Activated CD4-positive, alpha-beta T cell treated with anti-CD3 and anti-CD28 coated beads for 36 hours (primary cell): ENCODE measurements at regions not wholly inside any gene's neighbourhood (a gene's known extent, or its start where the extent isn't known, plus 50 kb on each side); places are given as distances from the start of the nearest gene placed in this dataset.
A peak's percentile ranks its signal among the peaks of the same experiment; 100 is the strongest.

ENCODE experiments used
- ATAC-seq: fragments of 200-7000 bp; cut with Tn5 transposase; one replicate; pipeline ENCODE4 v1.10.0; 2021; ENCODE audit warnings: mild to moderate bottlenecking, moderate library complexity
- CTCF ChIA-PET: fragments of 350-600 bp; sonication (Branson Sonifier 250); formaldehyde crosslinking; loops from one replicate; lab custom pipeline; 2021; ENCODE audit warnings: antibody characterized with exemption; lab: Charles Lee
- POLR2A ChIA-PET: fragments of 350-600 bp; sonication (Branson Sonifier 250); formaldehyde crosslinking; loops from one replicate; lab custom pipeline; 2021; ENCODE audit warnings: antibody characterized with exemption, inconsistent platforms; lab: Charles Lee
- DNase-seq: peaks from one replicate; pipeline ENCODE4 v3.0.0-alpha.2; 2020
- H3K27ac Mint-ChIP-seq: one replicate; pipeline ENCODE4 v1.8.0; 2021; ENCODE audit warnings: mixed read lengths
- H3K27me3 Mint-ChIP-seq: one replicate; pipeline ENCODE4 v1.8.0; 2021; ENCODE audit warnings: mixed read lengths
- H3K36me3 Mint-ChIP-seq: one replicate; pipeline ENCODE4 v1.8.0; 2021; ENCODE audit warnings: low read depth, mixed read lengths
- H3K4me1 Mint-ChIP-seq: one replicate; pipeline ENCODE4 v1.8.0; 2021; ENCODE audit warnings: mixed read lengths
- H3K4me3 Mint-ChIP-seq: one replicate; pipeline ENCODE4 v1.8.0; 2021; ENCODE audit warnings: mild to moderate bottlenecking, moderate library complexity, mixed read lengths
- H3K9me3 Mint-ChIP-seq: one replicate; pipeline ENCODE4 v1.8.0; 2021; ENCODE audit warnings: low read depth, mixed read lengths
- intact Hi-C, 2 experiments: fragments of 100-400 bp; cut with DNase I in 1 of 2; cut with micrococcal nuclease in 1 of 2; formaldehyde crosslinking; loops; one replicate each; pipeline versions ENCODE4 v1.14.2 to v1.15.1; 2022 to 2024; cut with DNase I, micrococcal nuclease

GRCh38 chr12:89239534-89239933, 112.8 kb downstream of the DUSP6 start:
- Mint-ChIP-seq H3K4me3 (no peak overlapping the region), H3K27ac (no peak overlapping the region), H3K36me3 (peaks cover 7% of the 10 kb centered on the region), H3K27me3 (no peaks in the 10 kb centered on the region), H3K9me3 (peaks cover 17% of the 10 kb centered on the region), H3K4me1 (peaks cover 65% of the 10 kb centered on the region)
- ATAC-seq (no peak), DNase-seq (no peak)
- ChIA-PET POLR2A (no interaction called here), CTCF (no interaction called here)
- intact Hi-C loops, result no loop called here

GRCh38 chr12:89238593-89238992, 113.7 kb downstream of the DUSP6 start:
- Mint-ChIP-seq H3K4me3 (no peak overlapping the region), H3K36me3 (peaks cover 10% of the 10 kb centered on the region), H3K27me3 (no peaks in the 10 kb centered on the region), H3K27ac (no peak overlapping the region), H3K9me3 (peaks cover 16% of the 10 kb centered on the region), H3K4me1 (peaks cover 60% of the 10 kb centered on the region)
- POLR2A ChIA-PET, result no interaction called here
- intact Hi-C loops, result no loop called here
- DNase-seq, result no peak
- CTCF ChIA-PET, result interaction anchor here (1.5 to 1.7 kb wide), 2 partner anchors 10 to 13 kb away, joined by 5 read pairs; no protein-coding TSS in a partner anchor
- no peak for ATAC-seq

- Mint-ChIP-seq H3K4me1 (peaks cover 56% of the 10 kb centered on the region), H3K9me3 (peaks cover 16% of the 10 kb centered on the region), H3K36me3 (peaks cover 10% of the 10 kb centered on the region), H3K27ac (no peak overlapping the region), H3K4me3 (no peak overlapping the region), H3K27me3 (no peaks in the 10 kb centered on the region)
- DNase-seq (no peak), ATAC-seq (no peak)
- intact Hi-C loops, result no loop called here
- CTCF ChIA-PET, result interaction anchor here (0.9 to 1.7 kb wide), 3 partner anchors 9 to 44 kb away, joined by 3 to 5 read pairs (median 5); no protein-coding TSS in a partner anchor
- POLR2A ChIA-PET, result no interaction called here
Observed at GRCh38 chr12:89237763-89238162, 114.5 kb downstream of the DUSP6 start.

GRCh38 chr12:89236748-89237383, 115.4 kb downstream of the DUSP6 start:
- ChIA-PET CTCF (interaction anchor here (0.7 to 1.7 kb wide), 2 partner anchors 8 to 42 kb away, joined by 3 to 5 read pairs; no protein-coding TSS in a partner anchor), POLR2A (interaction anchor here (0.5 to 0.7 kb wide), 2 partner anchors 11 to 44 kb away, joined by 3 to 4 read pairs; no protein-coding TSS in a partner anchor)
- Mint-ChIP-seq H3K36me3 (peaks cover 10% of the 10 kb centered on the region), H3K27me3 (no peaks in the 10 kb centered on the region), H3K4me1 (peaks cover 60% of the 10 kb centered on the region), H3K27ac (peak overlapping the region; percentile 0), H3K4me3 (no peak overlapping the region), H3K9me3 (peaks cover 16% of the 10 kb centered on the region)
- intact Hi-C loops, result no loop called here
- no peak for DNase-seq
- no peak for ATAC-seq

- Mint-ChIP-seq H3K4me1 (peaks cover 66% of the 10 kb centered on the region), H3K27ac (peak overlapping the region; percentile 86)
Observed at GRCh38 chr12:89236237-89236636, 116.1 kb downstream of the DUSP6 start.

GRCh38 chr12:89235189-89235993, 116.9 kb downstream of the DUSP6 start:
- intact Hi-C loops, result loop anchor here in 1 of 2 experiments (1.0 kb wide), 1 partner anchor 8 kb away; no protein-coding TSS in a partner anchor
- H3K4me1 Mint-ChIP-seq, result peaks cover 73% of the 10 kb centered on the region
- ChIA-PET POLR2A (interaction anchor here (1.0 kb wide), 1 partner anchor 10 kb away, joined by 5 read pairs; no protein-coding TSS in a partner anchor), CTCF (interaction anchor here (0.8 to 1.2 kb wide), 4 partner anchors 9 to 171 kb away, joined by 3 to 4 read pairs (median 4); no protein-coding TSS in a partner anchor)
- H3K4me3 Mint-ChIP-seq, result peak overlapping the region; percentile 1
- no peaks in the 10 kb centered on the region for H3K27me3 Mint-ChIP-seq
- no peak for DNase-seq
- H3K27ac Mint-ChIP-seq, result peak overlapping the region; percentile 86
- H3K36me3 Mint-ChIP-seq, result peaks cover 10% of the 10 kb centered on the region
- H3K9me3 Mint-ChIP-seq, result peaks cover 11% of the 10 kb centered on the region
- no peak for ATAC-seq

More at GRCh38 chr12:89236237-89236636, 116.1 kb downstream of the DUSP6 start:
- Mint-ChIP-seq H3K36me3 (peaks cover 10% of the 10 kb centered on the region), H3K4me3 (no peak overlapping the region), H3K9me3 (peaks cover 13% of the 10 kb centered on the region), H3K27me3 (no peaks in the 10 kb centered on the region)
- ATAC-seq (no peak), DNase-seq (no peak)
- POLR2A ChIA-PET, result no interaction called here
- intact Hi-C loops, result no loop called here
- CTCF ChIA-PET, result interaction anchor here (1.0 kb wide), 1 partner anchor 11 kb away, joined by 3 read pairs; no protein-coding TSS in a partner anchor

- H3K36me3 Mint-ChIP-seq, result peaks cover 10% of the 10 kb centered on the region
- H3K27me3 Mint-ChIP-seq, result no peaks in the 10 kb centered on the region
- intact Hi-C loops, result loop anchor here in 1 of 2 experiments (1.0 kb wide), 1 partner anchor 9 kb away; no protein-coding TSS in a partner anchor
- H3K9me3 Mint-ChIP-seq, result peaks cover 11% of the 10 kb centered on the region
- H3K27ac Mint-ChIP-seq, result peak overlapping the region; percentile 5
- H3K4me3 Mint-ChIP-seq, result no peak overlapping the region
- no peak for DNase-seq
- POLR2A ChIA-PET, result interaction anchor here (0.6 to 1.0 kb wide), 2 partner anchors 9 to 211 kb away, joined by 5 read pairs; no protein-coding TSS in a partner anchor
- no peak for ATAC-seq
- H3K4me1 Mint-ChIP-seq, result peaks cover 69% of the 10 kb centered on the region
- CTCF ChIA-PET, result interaction anchor here (0.8 to 1.2 kb wide), 3 partner anchors 10 to 170 kb away, joined by 3 to 4 read pairs (median 4); no protein-coding TSS in a partner anchor
Observed at GRCh38 chr12:89234324-89235114, 117.8 kb downstream of the DUSP6 start.

GRCh38 chr12:89231686-89232085, 120.6 kb downstream of the DUSP6 start:
- peak; percentile 33 for ATAC-seq
- no peak overlapping the region for H3K4me3 Mint-ChIP-seq
- peaks cover 4% of the 10 kb centered on the region for H3K9me3 Mint-ChIP-seq
- H3K36me3 Mint-ChIP-seq, result peaks cover 11% of the 10 kb centered on the region
- H3K27ac Mint-ChIP-seq, result no peak overlapping the region
- ChIA-PET POLR2A (no interaction called here), CTCF (interaction anchor here (0.5 to 0.6 kb wide), 2 partner anchors 158 to 977 kb away, joined by 3 read pairs; no protein-coding TSS in a partner anchor)
- peaks cover 67% of the 10 kb centered on the region for H3K4me1 Mint-ChIP-seq
- H3K27me3 Mint-ChIP-seq, result no peaks in the 10 kb centered on the region
- DNase-seq, result no peak
- intact Hi-C loops, result no loop called here

GRCh38 chr12:89230376-89231315, 121.7 kb downstream of the DUSP6 start:
- Mint-ChIP-seq H3K36me3 (peaks cover 11% of the 10 kb centered on the region), H3K9me3 (peaks cover 4% of the 10 kb centered on the region), H3K4me1 (peaks cover 66% of the 10 kb centered on the region), H3K27ac (no peak overlapping the region), H3K27me3 (no peaks in the 10 kb centered on the region), H3K4me3 (no peak overlapping the region)
- DNase-seq (no peak), ATAC-seq (no peak)
- POLR2A ChIA-PET, result no interaction called here
- intact Hi-C loops, result no loop called here
- CTCF ChIA-PET, result interaction anchor here (3.8 kb wide), 1 partner anchor 13 kb away, joined by 12 read pairs; no protein-coding TSS in a partner anchor

GRCh38 chr12:89228491-89228890, 123.8 kb downstream of the DUSP6 start:
- no peak for ATAC-seq
- H3K36me3 Mint-ChIP-seq, result peaks cover 7% of the 10 kb centered on the region
- no peak overlapping the region for H3K27ac Mint-ChIP-seq
- DNase-seq, result no peak
- H3K27me3 Mint-ChIP-seq, result no peaks in the 10 kb centered on the region
- CTCF ChIA-PET, result interaction anchor here (1.3 to 3.8 kb wide), 2 partner anchors 9 to 16 kb away, joined by 5 to 12 read pairs; no protein-coding TSS in a partner anchor
- no peak overlapping the region for H3K4me3 Mint-ChIP-seq
- intact Hi-C loops, result loop anchor here (5.0 kb wide), 3 partner anchors 136 to 991 kb away; no protein-coding TSS in a partner anchor
- peaks cover 1% of the 10 kb centered on the region for H3K9me3 Mint-ChIP-seq
- H3K4me1 Mint-ChIP-seq, result peaks cover 73% of the 10 kb centered on the region
- POLR2A ChIA-PET, result no interaction called here
